ENCODE measurements at regions not wholly inside any gene's neighbourhood (a gene's known extent, or its start where the extent isn't known, plus 50 kb on each side); places are given as distances from the start of the nearest gene placed in this dataset.

- no peak for TF ChIP-seq EZH2 (IDR thresholded peaks at IDR 0.05; ENCODE audit: borderline replicate concordance, low read length)
- no peak for TF ChIP-seq CTCF (conservative IDR thresholded peaks at IDR 0.05 in 1 of 2, IDR thresholded peaks at IDR 0.05 in 1 of 2; ENCODE audit: extremely low read depth in 1 of 2, insufficient read depth in 1 of 2, low read depth in 1 of 2, low read length in 2 of 2)
These were observed 1047.6 kb upstream of the PCDH10 start for GRCh38 chr4:132101526-132101925.
